Endothelial cell (in vitro differentiated cells): ENCODE measurements at regions not wholly inside any gene's neighbourhood (a gene's known extent, or its start where the extent isn't known, plus 50 kb on each side); places are given as distances from the start of the nearest gene placed in this dataset.

Experiments used
- DNase-seq: peaks from one replicate; pipeline ENCODE4 v3.0.0; 2021; ENCODE audit warnings: low spot score
- H3K27ac Mint-ChIP-seq: one replicate; pipeline ENCODE4 v1.8.0; 2021; ENCODE audit warnings: mixed read lengths, inconsistent platforms; ENCODE audit not compliant: unreplicated experiment
- H3K27me3 Mint-ChIP-seq: one replicate; pipeline ENCODE4 v1.8.0; 2021; ENCODE audit warnings: mild to moderate bottlenecking, moderate library complexity, mixed read lengths, inconsistent platforms; ENCODE audit not compliant: unreplicated experiment
- H3K36me3 Mint-ChIP-seq: one replicate; pipeline ENCODE4 v1.8.0; 2021; ENCODE audit warnings: mild to moderate bottlenecking, low read depth, mixed read lengths, inconsistent platforms; ENCODE audit not compliant: unreplicated experiment
- H3K4me1 Mint-ChIP-seq: one replicate; pipeline ENCODE4 v1.8.0; 2021; ENCODE audit warnings: mild to moderate bottlenecking, mixed read lengths, inconsistent platforms; ENCODE audit not compliant: unreplicated experiment
- H3K4me3 Mint-ChIP-seq: one replicate; pipeline ENCODE4 v1.8.0; 2021; ENCODE audit warnings: mild to moderate bottlenecking, mixed read lengths, inconsistent platforms; ENCODE audit not compliant: unreplicated experiment
- H3K9me3 Mint-ChIP-seq: one replicate; pipeline ENCODE4 v1.8.0; 2021; ENCODE audit warnings: mixed read lengths, inconsistent platforms; ENCODE audit not compliant: unreplicated experiment
- TF ChIP-seq, protein P1 (sequence below): fragments of 200-600 bp; sonication (generic); IDR thresholded peaks from one replicate; pipeline ENCODE4 v1.5.0; 2021; ENCODE audit warnings: antibody characterized with exemption; ENCODE audit not compliant: unreplicated experiment

DNA sequence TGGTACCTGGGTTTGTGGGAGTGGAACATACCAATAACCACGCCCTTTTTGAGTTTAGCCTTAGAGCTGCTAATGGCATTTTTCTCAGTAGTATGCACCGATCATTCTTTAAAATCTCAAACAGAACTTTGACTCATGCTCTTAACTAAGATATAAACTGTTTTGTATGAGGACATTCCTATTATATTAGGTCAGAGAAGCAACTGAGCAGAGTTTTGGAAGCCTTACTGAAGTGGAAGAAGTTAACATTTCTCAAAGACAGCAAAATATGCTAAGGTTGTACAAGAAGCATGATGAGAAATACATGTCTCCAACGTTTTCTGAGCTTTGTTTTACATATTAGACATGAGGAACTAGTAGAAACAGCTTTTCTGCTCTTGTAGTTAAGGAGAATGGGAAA, 819.2 kb downstream of the FSCB start:
- TF ChIP-seq, protein P1, sequence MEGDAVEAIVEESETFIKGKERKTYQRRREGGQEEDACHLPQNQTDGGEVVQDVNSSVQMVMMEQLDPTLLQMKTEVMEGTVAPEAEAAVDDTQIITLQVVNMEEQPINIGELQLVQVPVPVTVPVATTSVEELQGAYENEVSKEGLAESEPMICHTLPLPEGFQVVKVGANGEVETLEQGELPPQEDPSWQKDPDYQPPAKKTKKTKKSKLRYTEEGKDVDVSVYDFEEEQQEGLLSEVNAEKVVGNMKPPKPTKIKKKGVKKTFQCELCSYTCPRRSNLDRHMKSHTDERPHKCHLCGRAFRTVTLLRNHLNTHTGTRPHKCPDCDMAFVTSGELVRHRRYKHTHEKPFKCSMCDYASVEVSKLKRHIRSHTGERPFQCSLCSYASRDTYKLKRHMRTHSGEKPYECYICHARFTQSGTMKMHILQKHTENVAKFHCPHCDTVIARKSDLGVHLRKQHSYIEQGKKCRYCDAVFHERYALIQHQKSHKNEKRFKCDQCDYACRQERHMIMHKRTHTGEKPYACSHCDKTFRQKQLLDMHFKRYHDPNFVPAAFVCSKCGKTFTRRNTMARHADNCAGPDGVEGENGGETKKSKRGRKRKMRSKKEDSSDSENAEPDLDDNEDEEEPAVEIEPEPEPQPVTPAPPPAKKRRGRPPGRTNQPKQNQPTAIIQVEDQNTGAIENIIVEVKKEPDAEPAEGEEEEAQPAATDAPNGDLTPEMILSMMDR = no peak
- no peaks in the 10 kb centered on the region for H3K36me3 Mint-ChIP-seq
- no peak overlapping the region for H3K27ac Mint-ChIP-seq

GRCh38 chr14:43677581-43677980, 829.5 kb downstream of the FSCB start:
- no peak for DNase-seq
- Mint-ChIP-seq H3K4me3 (no peak overlapping the region), H3K27me3 (no peaks in the 10 kb centered on the region), H3K36me3 (no peaks in the 10 kb centered on the region), H3K9me3 (no peaks in the 10 kb centered on the region), H3K4me1 (no peaks in the 10 kb centered on the region), H3K27ac (no peak overlapping the region)
- TF ChIP-seq, protein P1 = no peak

More for the DNA sequence above, 819.2 kb downstream of the FSCB start:
- DNase-seq = no peak
- H3K9me3 Mint-ChIP-seq = no peaks in the 10 kb centered on the region
- no peak overlapping the region for H3K4me3 Mint-ChIP-seq
- no peaks in the 10 kb centered on the region for H3K4me1 Mint-ChIP-seq
- no peaks in the 10 kb centered on the region for H3K27me3 Mint-ChIP-seq

- TF ChIP-seq, protein P1 = no peak
- Mint-ChIP-seq H3K4me3 (no peak overlapping the region), H3K4me1 (no peaks in the 10 kb centered on the region), H3K27me3 (no peaks in the 10 kb centered on the region), H3K27ac (no peak overlapping the region), H3K9me3 (no peaks in the 10 kb centered on the region), H3K36me3 (no peaks in the 10 kb centered on the region)
- DNase-seq = no peak
Observed at GRCh38 chr14:43674273-43674672, 832.8 kb downstream of the FSCB start.

DNA sequence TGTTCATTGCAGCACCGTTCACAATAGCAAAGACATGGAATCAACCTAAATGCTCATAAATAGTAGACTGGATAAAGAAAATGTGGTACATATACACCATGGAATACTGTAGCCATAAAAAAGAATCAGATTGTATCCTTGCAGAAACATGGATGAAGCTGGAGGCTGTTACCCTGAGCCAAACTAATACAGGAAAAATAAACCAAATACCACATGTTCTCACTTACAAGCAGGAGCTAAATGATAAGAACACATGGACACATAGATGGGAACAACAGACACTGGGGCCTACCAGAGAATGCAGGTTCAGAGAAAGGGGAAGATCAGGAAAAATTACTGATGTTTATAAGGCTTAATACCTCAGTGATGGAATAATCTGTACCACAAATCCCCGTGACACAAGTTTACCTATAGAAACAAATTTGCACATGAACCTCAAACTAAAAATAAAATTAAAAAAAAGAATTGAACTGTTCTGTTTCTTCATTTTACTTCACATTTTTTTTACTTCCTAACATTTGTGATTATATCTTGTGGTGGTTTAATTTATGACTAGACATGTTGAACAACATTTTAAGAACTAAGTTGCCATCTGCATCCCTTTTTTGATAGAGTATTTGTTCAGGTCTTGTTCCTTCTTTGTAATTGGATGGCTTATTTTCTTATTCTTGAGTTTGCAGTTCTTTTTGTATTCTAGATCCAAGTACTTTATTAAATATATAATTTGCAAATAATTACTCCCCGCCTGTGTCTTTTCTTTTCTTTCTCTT, 835.2 kb downstream of the FSCB start:
- Mint-ChIP-seq H3K27me3 (no peaks in the 10 kb centered on the region), H3K4me3 (no peak overlapping the region), H3K36me3 (no peaks in the 10 kb centered on the region), H3K9me3 (no peaks in the 10 kb centered on the region), H3K4me1 (no peaks in the 10 kb centered on the region), H3K27ac (no peak overlapping the region)
- TF ChIP-seq, protein P1 = no peak
- DNase-seq = no peak

DNA sequence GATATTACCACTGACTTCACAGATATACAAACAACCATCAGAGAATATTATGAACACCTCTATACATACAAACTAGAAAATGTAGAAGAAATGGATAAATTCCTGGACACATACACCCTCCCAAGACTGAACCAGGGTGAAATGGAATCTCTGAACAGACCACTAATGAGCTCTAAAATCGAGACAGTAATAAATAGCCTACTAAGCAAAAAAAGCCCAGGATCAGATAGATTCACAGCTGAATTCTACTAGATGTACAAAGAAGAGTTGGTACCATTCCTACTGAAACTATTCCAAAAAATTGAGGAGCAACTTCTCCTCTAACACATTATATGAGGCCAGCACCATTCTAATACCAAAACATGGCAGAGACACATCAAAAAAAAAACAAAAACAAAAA, 837.7 kb downstream of the FSCB start:
- Mint-ChIP-seq H3K27me3 (peaks cover 4% of the 10 kb centered on the region), H3K9me3 (no peaks in the 10 kb centered on the region), H3K36me3 (no peaks in the 10 kb centered on the region), H3K4me3 (no peak overlapping the region), H3K4me1 (no peaks in the 10 kb centered on the region), H3K27ac (no peak overlapping the region)
- DNase-seq = no peak
- TF ChIP-seq, protein P1 = no peak
